ENCODE measurements at regions not wholly inside any gene's neighbourhood (a gene's known extent, or its start where the extent isn't known, plus 50 kb on each side); places are given as distances from the start of the nearest gene placed in this dataset.

DNA sequence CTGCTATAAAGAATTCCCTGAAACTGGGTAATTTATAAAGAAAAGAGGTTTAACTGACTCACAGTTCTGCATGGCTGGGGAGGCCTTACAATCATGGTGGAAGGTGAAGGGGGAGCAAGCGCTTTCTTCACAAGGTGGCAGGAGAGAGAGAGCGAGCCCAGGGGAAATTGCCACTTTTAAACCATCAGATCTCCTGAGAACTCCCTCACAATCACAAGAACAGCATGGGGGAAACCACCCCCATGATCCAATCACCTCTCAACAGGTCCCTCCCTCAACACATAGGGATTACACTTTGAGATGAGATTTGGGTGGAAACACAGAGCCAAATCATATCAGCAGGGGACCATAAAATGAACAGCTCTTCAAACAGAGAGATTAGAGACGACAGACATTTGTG is 198.6 kb downstream of the MAGEB5 start:
- TF ChIP-seq POLR2AphosphoS5 (IDR thresholded peaks at IDR 0.05) (no peak), CTCF (IDR thresholded peaks at IDR 0.05) (no peak), POLR2A (IDR thresholded peaks at IDR 0.05) (no peak)
